H1 (cell line): ENCODE measurements at regions not wholly inside any gene's neighbourhood (a gene's known extent, or its start where the extent isn't known, plus 50 kb on each side); places are given as distances from the start of the nearest gene placed in this dataset.

ENCODE experiments used
- CTCF ChIA-PET: fragments of 300-600 bp; sonication (Branson Sonifier 250); formaldehyde crosslinking; loops from one replicate; lab custom pipeline; 2021; ENCODE audit not compliant: partially characterized antibody; lab: Charles Lee
- POLR2A ChIA-PET: fragments of 300-600 bp; sonication (Branson Sonifier 250); formaldehyde crosslinking; loops from one replicate; lab custom pipeline; 2021; ENCODE audit warnings: inconsistent platforms; ENCODE audit not compliant: partially characterized antibody; lab: Charles Lee
- DNase-seq, 2 experiments: peaks; one replicate each; pipeline versions ENCODE4 v3.0.0 to v3.0.0-alpha.2; 2010 to 2022; ENCODE audit warnings: low spot score in 2 of 2, low read depth in 1 of 2, mixed read lengths in 1 of 2
- FAIRE-seq: peaks from 2 replicates; lab custom pipeline; 2011; peaks lifted over from hg19 to GRCh38; lab: Jason Lieb, UNC
- H2AFZ ChIP-seq: 2 replicates; pipeline ENCODE4 v1.8.1; 2012; ENCODE audit warnings: low read length, inconsistent platforms
- H2AK5ac ChIP-seq: 2 replicates; pipeline ENCODE4 v1.6.1; 2013; ENCODE audit warnings: low read depth, low read length
- H2BK120ac ChIP-seq: replicated peaks from 2 replicates; pipeline ENCODE3; 2013; ENCODE audit warnings: low read depth, low read length, inconsistent platforms
- H2BK12ac ChIP-seq: 2 replicates; pipeline ENCODE4 v1.6.1; 2013; ENCODE audit warnings: low read depth, low read length
- H2BK15ac ChIP-seq: 2 replicates; pipeline ENCODE4 v1.6.1; 2013; ENCODE audit warnings: low read length
- H2BK20ac ChIP-seq: 2 replicates; pipeline ENCODE4 v1.6.1; 2013; ENCODE audit warnings: low read length
- H2BK5ac ChIP-seq: 2 replicates; pipeline ENCODE4 v1.6.1; 2013; ENCODE audit warnings: low read depth, low read length
- H3K14ac ChIP-seq: 2 replicates; pipeline ENCODE4 v1.6.1; 2013; ENCODE audit warnings: inconsistent platforms; ENCODE audit not compliant: insufficient read length
- H3K18ac ChIP-seq: 2 replicates; pipeline ENCODE4 v1.6.1; 2013; ENCODE audit warnings: low read length; ENCODE audit errors: extremely low read depth
- H3K23ac ChIP-seq: 2 replicates; pipeline ENCODE4 v1.6.1; 2013; ENCODE audit warnings: inconsistent platforms; ENCODE audit not compliant: insufficient read length
- H3K23me2 ChIP-seq: 2 replicates; pipeline ENCODE4 v1.6.1; 2013; ENCODE audit warnings: low read depth, low read length
- H3K27ac ChIP-seq: 2 replicates; pipeline ENCODE4 v1.6.1; 2011; ENCODE audit warnings: low read depth, low read length, inconsistent platforms
- H3K27me3 ChIP-seq, 4 experiments: replicated peaks in 1 of 4; 1 replicate in 1 of 4; 2 replicates in 3 of 4; pipeline versions ENCODE4 v1.6.1 to v1.8.1; 2011 to 2013; ENCODE audit warnings: low read length in 3 of 4, mild to moderate bottlenecking in 3 of 4, inconsistent platforms in 2 of 4, mixed read lengths in 2 of 4, moderate library complexity in 1 of 4; ENCODE audit not compliant: control insufficient read depth in 3 of 4, insufficient read depth in 3 of 4; ENCODE audit errors: extremely low read depth in 1 of 4
- H3K36me3 ChIP-seq, 4 experiments: 2 replicates each; pipeline versions ENCODE4 v1.6.1 to v1.8.1; 2011 to 2013; ENCODE audit warnings: mild to moderate bottlenecking in 4 of 4, low read length in 3 of 4, moderate library complexity in 2 of 4, control low read depth in 1 of 4, inconsistent platforms in 1 of 4; ENCODE audit not compliant: insufficient read depth in 4 of 4, control insufficient read depth in 2 of 4
- H3K4ac ChIP-seq: replicated peaks from 2 replicates; pipeline ENCODE3; 2013; ENCODE audit warnings: low read length, low read depth, mixed read lengths, inconsistent platforms; ENCODE audit not compliant: insufficient read length
- H3K4me1 ChIP-seq, 4 experiments: replicated peaks in 1 of 4; 1 replicate in 1 of 4; 2 replicates in 3 of 4; pipeline versions ENCODE4 v1.6.1 to v1.8.1; 2011 to 2013; ENCODE audit warnings: low read length in 3 of 4, inconsistent platforms in 2 of 4, mixed read lengths in 1 of 4; ENCODE audit not compliant: insufficient read depth in 4 of 4, control insufficient read depth in 3 of 4
- H3K4me2 ChIP-seq, 2 experiments: 2 replicates each; pipeline versions ENCODE4 v1.6.1 to v1.8.1; 2011 to 2013; ENCODE audit warnings: low read depth in 2 of 2, low read length in 2 of 2, control low read depth in 1 of 2, inconsistent platforms in 1 of 2, mild to moderate bottlenecking in 1 of 2; ENCODE audit not compliant: insufficient read depth in 1 of 2
- H3K4me3 ChIP-seq, 4 experiments: fragments of 200-600, 300-600 bp in 1 of 4; sonication (generic), shearing (Covaris generic), sonication (Bioruptor Twin) in 1 of 4; 2 replicates each; pipeline versions ENCODE4 v1.5.1 to v1.8.1; 2011 to 2016; ENCODE audit warnings: low read length in 4 of 4, low read depth in 3 of 4, control low read depth in 2 of 4, inconsistent platforms in 2 of 4, mild to moderate bottlenecking in 2 of 4, mixed read lengths in 1 of 4, moderate library complexity in 1 of 4; ENCODE audit not compliant: insufficient read depth in 2 of 4; ENCODE audit errors: extremely low read depth in 1 of 4
- H3K56ac ChIP-seq: replicated peaks from 2 replicates; pipeline ENCODE3; 2013; ENCODE audit warnings: low read depth, mild to moderate bottlenecking, mixed read lengths, low read length, inconsistent platforms; ENCODE audit not compliant: insufficient read length
- H3K79me1 ChIP-seq: 2 replicates; pipeline ENCODE4 v1.6.1; 2013; ENCODE audit warnings: low read depth, low read length, control low read depth
- H3K79me2 ChIP-seq, 2 experiments: 2 replicates each; pipeline versions ENCODE4 v1.6.1 to v1.8.1; 2012 to 2013; ENCODE audit warnings: low read length in 2 of 2, mild to moderate bottlenecking in 2 of 2, inconsistent platforms in 1 of 2; ENCODE audit not compliant: insufficient read depth in 2 of 2, control insufficient read depth in 1 of 2
- H3K9ac ChIP-seq, 4 experiments: replicated peaks in 1 of 4; 1 replicate in 1 of 4; 2 replicates in 3 of 4; pipeline versions ENCODE4 v1.6.1 to v1.8.1; 2011 to 2013; ENCODE audit warnings: low read depth in 3 of 4, low read length in 3 of 4, control low read depth in 2 of 4, mild to moderate bottlenecking in 2 of 4, moderate library complexity in 2 of 4, inconsistent platforms in 1 of 4; ENCODE audit errors: extremely low read depth in 1 of 4
- H3K9me3 ChIP-seq, 2 experiments: 2 replicates each; pipeline versions ENCODE4 v1.6.1 to v1.8.1; 2012 to 2013; ENCODE audit warnings: mild to moderate bottlenecking in 2 of 2, moderate library complexity in 2 of 2, control low read depth in 1 of 2, inconsistent platforms in 1 of 2, low read depth in 1 of 2, low read length in 1 of 2, mixed read lengths in 1 of 2; ENCODE audit not compliant: insufficient read depth in 2 of 2
- H4K20me1 ChIP-seq, 2 experiments: replicated peaks in 1 of 2; 2 replicates each; pipeline versions ENCODE3 to v1.8.1; 2011 to 2013; ENCODE audit warnings: inconsistent platforms in 2 of 2, low read length in 2 of 2, mild to moderate bottlenecking in 1 of 2; ENCODE audit not compliant: insufficient read depth in 2 of 2, control insufficient read depth in 1 of 2
- H4K5ac ChIP-seq: 2 replicates; pipeline ENCODE4 v1.6.1; 2013; ENCODE audit warnings: low read length, low read depth, mixed read lengths, inconsistent platforms; ENCODE audit not compliant: insufficient read length
- H4K8ac ChIP-seq: 2 replicates; pipeline ENCODE4 v1.8.0; 2013; ENCODE audit warnings: mild to moderate bottlenecking, moderate library complexity, low read length, inconsistent platforms; ENCODE audit not compliant: insufficient read depth; ENCODE audit errors: extremely low read depth
- H4K91ac ChIP-seq: replicated peaks from 2 replicates; pipeline ENCODE3; 2013; ENCODE audit warnings: low read length, mixed read lengths, inconsistent platforms; ENCODE audit not compliant: insufficient read length
- HDAC2 ChIP-seq, 2 experiments: fragments of 300-600 bp in 1 of 2; sonication (generic) in 1 of 2; IDR thresholded peaks; 2 replicates each; pipeline ENCODE4 v1.6.1; 2011 to 2012; ENCODE audit warnings: low read depth in 2 of 2, low read length in 2 of 2, mild to moderate bottlenecking in 2 of 2, moderate library complexity in 2 of 2, borderline replicate concordance in 1 of 2, inconsistent platforms in 1 of 2
- POU5F1 ChIP-seq: IDR thresholded peaks from 2 replicates; pipeline ENCODE4 v1.6.1; 2011; ENCODE audit warnings: low read depth, mild to moderate bottlenecking, low read length, moderate library complexity
- RBBP5 ChIP-seq: IDR thresholded peaks from 2 replicates; pipeline ENCODE4 v1.7.1; 2012; ENCODE audit warnings: low read depth, mild to moderate bottlenecking, inconsistent platforms, low read length, moderate library complexity, borderline replicate concordance
- RFX5 ChIP-seq: IDR thresholded peaks from 2 replicates; pipeline ENCODE4 v1.6.1; 2011; ENCODE audit warnings: low read depth, low read length, improper control_type of control experiment, borderline replicate concordance
- SIX5 ChIP-seq: IDR thresholded peaks from 2 replicates; pipeline ENCODE4 v1.6.1; 2011; ENCODE audit warnings: mild to moderate bottlenecking, low read depth, low read length
- SP2 ChIP-seq: IDR thresholded peaks from 2 replicates; pipeline ENCODE4 v1.6.1; 2012; ENCODE audit warnings: mild to moderate bottlenecking, low read length, inconsistent platforms
- SP4 ChIP-seq: IDR thresholded peaks from 2 replicates; pipeline ENCODE4 v1.6.1; 2012; ENCODE audit warnings: low read length, inconsistent platforms
- WGBS, 2 experiments: shearing (Covaris generic) in 1 of 2; methylation state at CpG; one replicate each; pipeline versions ENCODE4 v1.1.6 to v1.1.7; 2013 to 2015; ENCODE audit warnings: low lambda C conversion rate in 2 of 2, mixed read lengths in 2 of 2, inconsistent platforms in 1 of 2, low coverage in 1 of 2, missing lambda C conversion rate in 1 of 2; ENCODE audit not compliant: insufficient replicate concordance in 2 of 2, insufficient coverage in 1 of 2, insufficient read length in 1 of 2; ENCODE audit errors: extremely low coverage in 1 of 2, missing lambda C conversion rate in 1 of 2; 5-methylcytosine and 5-hydroxymethylcytosine counted together
- TF ChIP-seq, protein P1 (sequence below): IDR thresholded peaks from 2 replicates; pipeline ENCODE4 v1.6.1; 2012; ENCODE audit warnings: inconsistent platforms

DNA sequence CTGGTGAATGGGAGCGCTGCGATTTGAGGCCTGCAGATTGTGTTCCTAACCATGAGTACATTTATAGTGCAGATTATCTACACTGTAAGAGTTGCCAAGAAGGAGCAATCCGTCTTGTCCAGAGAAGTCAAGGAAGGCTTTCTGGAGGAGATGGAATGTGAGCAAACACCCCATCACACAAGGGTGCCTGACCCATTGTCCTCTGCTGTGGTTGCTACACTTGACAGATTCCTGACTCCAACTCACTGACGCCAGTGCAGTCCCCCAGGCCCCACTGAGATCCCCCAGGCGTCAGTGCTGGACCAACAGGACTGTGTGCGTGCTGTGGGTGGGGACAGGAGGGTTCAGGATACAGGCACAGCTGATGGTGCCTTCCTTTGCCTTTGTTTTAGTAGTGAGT, 135.9 kb upstream of the TPM1 start:
- no peak overlapping the region for H2AFZ ChIP-seq
- H3K4me1 ChIP-seq = peaks cover 0 to 11% (median 6%) of the 10 kb centered on the region in 4 experiments; a peak in 6 of 7 replicates
- no peak overlapping the region for H4K91ac ChIP-seq
- no peak overlapping the region; the same call in 1 of the 2 replicates for H3K18ac ChIP-seq
- H2BK5ac ChIP-seq = peak overlapping the region; percentile 13; the same call in 1 of the 2 replicates
- H3K14ac ChIP-seq = no peak overlapping the region
- no peaks in the 10 kb centered on the region for H3K79me2 ChIP-seq
- 0 out of 2 replicates have a peak overlapping the region, but pooled peaks have one; percentile 28 for H2AK5ac ChIP-seq
- no peak overlapping the region for H2BK12ac ChIP-seq
- no peak for DNase-seq
- no peak overlapping the region for H2BK15ac ChIP-seq
- no peaks in the 10 kb centered on the region for H3K23me2 ChIP-seq
- no peak overlapping the region for H3K9ac ChIP-seq
- TF ChIP-seq SP2 (no peak), RFX5 (no peak), SIX5 (no peak), HDAC2 (IDR thresholded peaks at IDR 0.05; ENCODE audit: borderline replicate concordance in 1 of 2, low read depth in 2 of 2, low read length in 2 of 2) (no peak), RBBP5 (no peak), SP4 (no peak), POU5F1 (no peak)
- TF ChIP-seq, protein P1, sequence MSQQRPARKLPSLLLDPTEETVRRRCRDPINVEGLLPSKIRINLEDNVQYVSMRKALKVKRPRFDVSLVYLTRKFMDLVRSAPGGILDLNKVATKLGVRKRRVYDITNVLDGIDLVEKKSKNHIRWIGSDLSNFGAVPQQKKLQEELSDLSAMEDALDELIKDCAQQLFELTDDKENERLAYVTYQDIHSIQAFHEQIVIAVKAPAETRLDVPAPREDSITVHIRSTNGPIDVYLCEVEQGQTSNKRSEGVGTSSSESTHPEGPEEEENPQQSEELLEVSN = no peak
- no peak overlapping the region for H3K4ac ChIP-seq
- H3K23ac ChIP-seq = no peak overlapping the region
- H3K79me1 ChIP-seq = no peaks in the 10 kb centered on the region
- no peak for FAIRE-seq
- no peaks in the 10 kb centered on the region for H4K20me1 ChIP-seq
- no peak overlapping the region for H3K56ac ChIP-seq
- no peak overlapping the region for H4K5ac ChIP-seq
- no peak overlapping the region for H4K8ac ChIP-seq
- H2BK120ac ChIP-seq = no peak overlapping the region
- POLR2A ChIA-PET = no interaction called here
- WGBS, 2 experiments = 80% methylated on average over 6 of the region's 6 CpGs; no CpG with 5 or more reads in 1 of the 2 experiments
- H3K4me2 ChIP-seq = no peak overlapping the region
- H2BK20ac ChIP-seq = 0 out of 2 replicates have a peak overlapping the region, but pooled peaks have one; percentile 68
- H3K36me3 ChIP-seq = no peaks in the 10 kb centered on the region
- no peak overlapping the region for H3K27ac ChIP-seq
- no peaks in the 10 kb centered on the region for H3K9me3 ChIP-seq
- CTCF ChIA-PET = interaction anchor here (1.6 kb wide), 1 partner anchor 124 kb away, joined by 5 read pairs; no protein-coding TSS in a partner anchor
- no peaks in the 10 kb centered on the region for H3K27me3 ChIP-seq
- no peak overlapping the region for H3K4me3 ChIP-seq
